Fibroblast of gingiva (primary cell): ENCODE measurements at regions not wholly inside any gene's neighbourhood (a gene's known extent, or its start where the extent isn't known, plus 50 kb on each side); places are given as distances from the start of the nearest gene placed in this dataset.

Experiments used
- DNase-seq: peaks from one replicate; pipeline ENCODE4 v3.0.0-alpha.2; 2011; ENCODE audit warnings: low read depth

DNA sequence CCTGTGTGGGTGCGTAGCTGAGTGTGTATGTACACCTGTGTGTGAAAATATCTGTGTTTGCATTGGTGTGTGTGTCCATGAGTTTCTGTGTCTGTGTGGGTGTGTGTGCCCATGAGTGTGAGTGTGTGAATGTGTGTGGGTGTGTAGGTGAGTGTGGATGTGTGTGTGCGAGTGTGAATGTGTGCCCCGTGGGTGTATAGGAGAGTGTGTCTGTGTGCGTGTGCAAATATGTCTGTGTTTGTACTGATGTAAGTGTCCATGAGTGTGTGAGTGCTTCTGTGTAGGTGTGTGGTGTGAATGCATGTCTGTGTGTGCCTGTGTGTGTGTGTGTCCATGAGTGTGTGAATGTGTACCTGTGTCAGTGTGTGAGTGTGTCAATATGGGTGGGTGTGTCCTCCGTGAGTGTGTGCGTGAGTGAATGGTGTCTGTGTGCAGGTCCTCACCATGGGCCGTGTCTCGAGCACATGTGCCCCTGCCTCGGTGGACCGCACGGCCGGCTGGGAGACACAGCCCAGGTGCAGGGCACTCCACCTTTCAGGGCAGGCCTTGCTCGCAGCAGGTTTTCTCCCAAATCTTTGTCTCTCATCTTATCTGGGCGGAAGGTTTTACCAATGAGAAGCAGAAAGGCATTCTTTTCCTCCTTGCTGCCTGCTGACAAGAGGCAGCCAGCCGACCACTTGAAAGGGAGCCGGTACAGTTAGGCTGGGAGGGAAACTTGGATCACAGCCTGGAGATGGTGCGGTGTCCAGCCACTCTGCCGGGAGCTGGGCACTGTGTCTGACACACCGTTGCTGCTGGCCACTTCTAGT lies 107.1 kb upstream of the FAM20C start:
- DNase-seq, result no peak

DNA sequence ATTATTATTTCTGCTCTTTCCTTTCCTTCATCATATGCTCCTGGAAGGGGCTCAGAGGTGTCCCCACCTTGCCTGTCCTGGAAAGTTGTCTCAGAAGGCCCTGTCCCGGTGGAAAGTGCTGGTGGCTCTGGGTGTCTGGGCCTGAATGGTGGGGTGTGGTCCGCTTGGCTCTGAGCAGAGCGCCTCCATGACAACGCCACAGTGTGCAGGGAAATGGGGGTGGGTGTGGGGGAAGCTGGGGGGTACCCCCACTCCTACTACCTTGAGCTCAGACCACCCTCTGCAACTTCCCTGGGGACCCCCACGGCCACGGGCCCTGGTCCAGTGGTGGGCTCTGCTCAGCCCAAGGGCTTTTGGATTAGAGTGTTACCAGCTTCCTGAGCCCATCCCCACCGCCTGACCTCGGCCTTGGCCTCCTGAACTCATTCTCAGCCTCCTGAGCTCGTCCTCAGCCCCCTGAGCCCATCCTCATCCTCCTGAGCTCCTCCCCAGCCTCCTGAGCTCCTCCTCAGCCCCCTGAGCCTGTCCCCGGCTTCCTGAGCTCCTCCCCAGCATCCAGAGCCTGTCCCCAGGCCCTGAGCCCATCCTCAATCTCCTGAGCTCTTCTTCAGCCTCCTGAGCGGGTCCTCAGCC lies 106.4 kb upstream of the FAM20C start:
- no peak for DNase-seq

DNA sequence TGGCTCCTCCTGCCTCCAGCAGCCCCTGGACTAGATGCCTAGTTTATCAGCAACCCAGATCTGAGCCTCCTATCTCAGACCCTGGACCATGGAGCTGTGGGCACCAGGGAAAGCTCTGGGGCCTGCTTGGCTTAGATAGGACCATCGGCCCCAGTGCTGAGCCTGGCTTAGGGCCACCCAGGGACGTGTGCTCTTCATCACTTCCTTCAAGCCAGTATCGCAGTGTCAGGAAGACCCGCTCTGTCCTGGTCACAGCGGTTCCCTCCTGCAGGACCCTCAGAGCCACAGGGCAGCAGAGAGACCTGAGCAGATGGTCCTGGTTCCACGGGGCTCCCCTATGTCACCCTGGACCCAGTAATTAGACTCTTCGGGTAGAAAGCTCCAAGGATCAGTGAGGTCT lies 105.7 kb upstream of the FAM20C start:
- no peak for DNase-seq

DNA sequence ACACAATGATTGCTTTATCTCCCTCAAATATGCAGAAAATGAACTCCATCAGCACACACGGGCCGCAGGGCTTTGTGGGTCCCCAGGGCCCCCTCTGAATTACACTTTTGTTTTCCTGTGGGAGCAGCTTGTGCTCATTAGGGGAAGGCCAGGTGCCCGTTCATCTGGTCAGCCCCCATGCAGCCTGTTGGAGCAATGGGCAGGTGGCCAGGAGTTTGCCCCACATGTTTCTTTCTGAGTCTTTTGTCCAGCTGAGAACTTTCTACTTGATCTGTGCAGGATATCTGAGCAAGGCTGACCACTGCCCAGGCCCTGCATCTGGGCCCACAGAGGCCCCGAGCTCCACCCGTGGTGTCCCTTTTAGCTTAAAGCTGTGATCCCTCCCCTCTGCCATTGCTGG lies 105.3 kb upstream of the FAM20C start:
- no peak for DNase-seq

DNA sequence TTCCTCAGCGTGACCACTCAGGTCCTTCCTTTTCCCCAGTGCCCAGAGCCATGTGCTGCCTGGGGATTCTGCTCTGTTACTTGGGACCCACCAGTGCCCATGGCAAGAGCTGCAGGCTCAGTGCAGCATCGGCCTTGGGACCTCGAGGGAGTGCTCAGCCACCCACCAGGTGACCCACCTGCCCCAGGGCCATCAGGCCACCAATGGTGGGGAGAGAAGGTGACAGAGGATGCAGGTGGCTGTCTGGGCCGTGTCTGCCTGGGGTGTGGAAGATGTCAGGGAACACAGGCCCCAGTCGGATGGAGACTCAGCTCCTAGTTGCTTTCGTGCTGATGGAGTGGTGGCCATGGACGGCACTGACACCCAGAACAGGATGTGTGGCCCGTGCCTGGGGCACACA lies 104.7 kb upstream of the FAM20C start:
- no peak for DNase-seq

DNA sequence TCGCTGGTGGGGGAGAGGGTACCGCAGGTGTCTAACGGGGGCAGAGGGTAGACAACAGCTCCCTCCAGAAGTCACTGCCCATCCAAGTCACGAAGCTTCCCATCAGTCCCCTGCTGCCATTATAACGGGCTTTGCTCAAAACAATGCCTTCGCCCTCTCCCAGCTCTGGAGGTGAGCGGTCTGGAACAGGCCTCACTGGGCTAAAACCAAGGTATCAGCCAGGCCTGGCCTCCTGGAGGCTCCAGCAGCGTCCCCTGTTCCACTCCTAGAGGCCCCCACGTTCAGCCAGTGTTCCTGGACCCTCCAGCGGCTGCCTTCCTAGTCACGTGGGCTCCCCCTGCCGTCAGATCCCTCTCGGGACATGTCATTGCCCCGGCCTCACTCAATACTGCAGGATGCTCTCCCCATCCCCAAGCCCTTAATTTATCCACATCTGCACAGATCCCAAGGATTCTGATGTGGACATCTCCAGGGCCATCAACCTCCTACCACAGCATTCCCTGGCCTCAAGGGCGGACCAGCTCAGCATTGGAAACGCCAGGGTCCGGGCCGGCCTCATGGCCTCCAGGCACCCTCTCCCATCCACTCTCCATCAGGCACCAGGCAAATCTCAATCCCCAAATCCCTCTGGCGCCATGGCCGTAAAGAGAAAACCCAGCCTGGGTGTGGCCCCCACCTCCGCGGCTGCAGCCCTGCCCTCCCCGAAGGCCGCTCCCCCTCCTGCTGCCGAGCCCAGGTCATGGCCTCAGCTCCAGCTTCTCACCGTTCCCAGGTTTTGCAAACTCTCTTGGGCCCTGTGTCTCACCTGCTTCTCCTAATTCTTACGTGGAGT lies 104.1 kb upstream of the FAM20C start:
- no peak for DNase-seq

DNA sequence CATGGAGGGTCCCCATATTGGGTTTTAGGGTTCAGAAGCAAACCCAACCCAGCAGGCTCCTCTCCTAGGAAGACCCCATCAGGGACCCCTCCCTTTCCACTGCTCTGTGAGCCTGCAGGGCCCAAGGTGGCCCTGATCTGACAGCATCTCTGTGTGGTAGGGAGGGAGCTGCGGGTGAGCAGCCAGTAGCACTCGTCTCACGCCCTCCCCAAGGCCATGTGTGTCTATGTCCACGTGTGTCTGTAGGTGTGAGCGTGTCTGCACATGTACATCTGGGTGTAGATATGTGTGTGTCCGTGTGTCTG lies 103.5 kb upstream of the FAM20C start:
- DNase-seq, result no peak

DNA sequence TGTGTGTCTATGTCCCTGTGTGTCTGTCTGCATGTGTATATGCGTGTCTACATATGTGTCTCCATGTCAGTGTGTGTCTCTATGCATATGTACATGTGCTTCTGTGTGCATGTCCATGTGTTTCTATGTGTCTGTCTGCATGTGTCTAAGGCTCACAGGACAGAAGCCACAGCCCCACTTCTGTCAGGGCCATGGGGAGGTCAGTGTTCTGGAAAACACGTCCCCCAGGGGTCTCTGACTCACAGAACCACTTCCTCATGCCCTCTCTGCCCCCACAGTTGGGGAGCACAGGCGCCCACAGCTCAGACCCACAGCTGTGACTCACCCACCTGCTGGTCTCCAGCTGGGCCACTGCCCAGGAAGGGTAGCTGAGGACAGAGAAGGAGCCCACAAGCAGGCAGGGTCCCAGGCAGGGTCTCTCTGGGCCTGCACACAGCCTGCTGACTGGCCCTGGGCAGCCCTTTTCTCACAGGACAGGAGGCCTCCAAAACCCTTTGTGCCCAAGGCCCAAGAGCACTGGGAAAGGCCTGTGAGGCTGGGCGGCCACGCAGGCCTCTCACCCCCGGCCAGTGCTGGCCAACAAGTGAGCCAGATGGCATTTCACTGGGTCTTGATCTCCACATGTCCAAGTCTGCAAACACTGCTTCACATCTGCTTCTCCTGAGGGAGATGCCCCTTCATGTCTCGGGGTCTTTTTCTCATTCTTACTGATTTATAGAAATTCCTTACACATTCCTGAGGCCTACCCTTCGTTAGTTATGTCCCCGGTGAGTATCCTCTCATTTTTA lies 102.9 kb upstream of the FAM20C start:
- peak; percentile 87 for DNase-seq

DNA sequence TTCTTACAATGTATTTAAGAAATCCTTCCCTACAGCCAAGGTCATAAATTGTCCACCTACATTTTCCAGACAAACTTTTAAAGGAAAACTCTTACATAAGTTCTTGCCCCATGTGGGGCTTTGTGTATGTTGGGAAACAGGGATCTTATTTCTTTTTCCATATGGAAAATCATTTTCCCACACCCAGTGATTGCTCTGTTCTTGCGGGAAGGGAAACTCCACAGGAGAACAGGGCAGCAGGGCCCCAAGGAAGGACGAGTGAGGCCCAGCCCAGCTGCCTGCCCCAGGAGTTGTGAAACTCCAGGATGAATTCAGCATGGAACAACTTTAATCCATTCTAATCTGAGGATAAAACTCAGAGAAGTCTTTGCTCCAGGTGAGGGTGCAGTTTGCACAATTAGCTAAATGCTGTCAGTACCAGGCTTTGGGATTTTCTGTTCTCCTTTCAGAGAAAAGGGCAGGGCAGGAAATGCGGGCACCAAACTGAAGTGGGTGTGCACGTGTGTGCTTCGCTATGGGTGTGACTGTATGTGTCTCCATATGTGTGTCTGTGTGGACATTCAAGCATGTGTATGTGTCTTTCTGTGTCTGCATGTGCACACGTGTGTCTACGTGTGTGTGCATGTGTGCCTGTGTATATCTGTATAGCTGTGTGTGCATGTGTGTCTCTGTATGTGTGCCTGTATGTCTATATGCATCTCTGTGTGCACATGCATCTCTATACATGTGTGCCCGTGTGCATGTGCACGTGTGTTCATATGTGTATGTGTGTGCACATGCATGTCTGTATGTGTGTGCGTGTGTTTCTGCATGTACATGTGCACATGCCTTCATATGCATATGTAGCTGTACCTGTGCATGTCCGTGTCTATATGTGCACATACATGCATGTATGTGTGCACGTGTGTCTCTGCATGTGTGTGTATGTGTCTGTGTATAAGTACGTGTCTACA lies 102.0 kb upstream of the FAM20C start:
- DNase-seq, result peak; percentile 70

DNA sequence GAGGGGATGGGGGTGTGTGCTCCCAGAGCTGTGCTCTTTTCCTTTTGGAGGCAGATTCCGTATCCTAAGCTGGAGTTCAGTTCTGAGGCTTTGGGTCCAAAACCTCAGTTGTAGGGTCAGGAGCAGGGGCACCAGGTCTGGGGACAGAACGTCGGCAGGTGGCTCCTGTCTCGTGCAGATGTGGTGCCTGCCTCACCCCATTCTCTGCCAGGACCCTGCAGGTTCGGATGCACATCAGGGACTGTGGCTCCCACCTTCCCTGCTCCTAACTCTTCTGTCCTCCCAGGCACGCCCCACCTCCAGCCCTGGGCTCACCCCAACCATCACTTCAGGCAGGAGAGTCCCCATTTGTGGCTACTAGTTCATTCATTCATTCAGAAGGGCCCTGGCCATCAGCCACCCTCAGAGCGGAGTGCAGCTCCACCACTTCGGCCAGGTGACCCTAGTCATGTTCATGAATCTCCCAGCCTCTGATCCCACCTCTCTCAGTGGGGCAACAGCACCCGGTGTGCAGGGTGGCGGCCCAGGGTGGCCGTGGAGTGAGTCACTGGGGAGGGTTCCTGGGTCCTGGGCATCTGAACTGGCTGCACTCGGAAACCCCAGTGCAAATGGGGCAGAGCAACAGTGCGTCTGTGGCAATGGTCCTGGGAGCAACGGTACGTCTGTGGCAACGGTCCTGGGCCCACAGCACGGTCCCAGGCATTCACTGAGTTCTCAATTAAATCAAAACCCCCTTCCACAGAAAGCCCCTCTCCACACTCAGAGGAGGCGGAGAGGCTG lies 100.8 kb upstream of the FAM20C start:
- no peak for DNase-seq

DNA sequence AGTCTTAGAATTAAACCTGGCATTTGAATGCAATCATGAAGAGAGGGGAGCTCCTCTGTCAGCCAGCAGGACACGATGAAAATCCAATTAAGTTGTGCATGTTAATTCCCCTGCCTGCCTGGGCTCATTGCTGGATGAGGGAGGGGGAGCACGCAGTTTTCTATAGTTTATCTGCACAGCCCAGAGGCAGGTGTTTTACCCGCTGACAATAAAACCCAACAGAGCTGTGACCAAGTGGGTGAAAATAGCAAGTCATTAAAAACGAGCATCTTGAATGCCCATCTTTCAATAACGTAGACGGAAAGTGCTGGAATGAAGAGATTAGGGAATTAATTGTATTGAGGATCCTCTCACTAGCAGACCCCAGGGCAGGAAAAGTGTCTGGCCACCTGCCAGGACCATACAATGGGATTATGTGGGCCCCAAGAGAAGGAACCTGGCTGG lies 100.1 kb upstream of the FAM20C start:
- DNase-seq, result no peak

DNA sequence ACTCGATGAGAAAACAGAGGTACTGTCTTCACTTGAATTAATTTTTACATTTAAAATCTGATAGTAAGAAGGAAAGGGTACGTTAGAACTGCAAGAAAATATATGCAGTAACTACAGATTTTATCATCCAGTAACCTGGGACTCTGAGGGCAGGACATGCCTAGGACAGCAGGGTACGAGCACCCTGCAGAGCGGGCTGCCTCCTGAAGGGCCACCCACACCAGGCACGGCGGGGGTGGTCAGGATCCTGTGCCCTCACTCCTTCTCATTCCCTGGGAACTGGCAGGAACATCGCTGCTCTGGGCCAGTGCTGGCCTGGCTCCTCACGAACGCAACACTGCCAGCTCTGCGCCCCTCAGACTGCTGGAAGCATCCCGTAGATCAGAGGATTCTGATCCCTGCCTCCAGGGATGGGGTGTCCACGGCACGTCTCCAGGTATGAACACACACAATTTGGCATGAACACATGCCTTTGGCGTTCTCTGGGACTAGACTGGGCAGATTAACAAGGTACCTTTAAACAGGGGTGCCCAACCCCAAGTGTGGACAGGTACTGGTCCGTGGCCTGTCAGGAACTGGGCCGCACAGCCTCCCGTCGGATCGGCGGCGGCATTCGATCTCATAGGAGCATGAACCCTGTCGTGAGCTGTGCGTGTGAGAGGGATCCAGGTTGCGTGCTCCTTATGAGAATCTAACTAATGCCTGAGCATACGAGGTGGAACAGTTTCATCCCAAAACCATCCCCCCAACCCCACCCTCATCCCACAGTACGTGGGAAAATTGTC lies 99.3 kb upstream of the FAM20C start:
- DNase-seq, result no peak

DNA sequence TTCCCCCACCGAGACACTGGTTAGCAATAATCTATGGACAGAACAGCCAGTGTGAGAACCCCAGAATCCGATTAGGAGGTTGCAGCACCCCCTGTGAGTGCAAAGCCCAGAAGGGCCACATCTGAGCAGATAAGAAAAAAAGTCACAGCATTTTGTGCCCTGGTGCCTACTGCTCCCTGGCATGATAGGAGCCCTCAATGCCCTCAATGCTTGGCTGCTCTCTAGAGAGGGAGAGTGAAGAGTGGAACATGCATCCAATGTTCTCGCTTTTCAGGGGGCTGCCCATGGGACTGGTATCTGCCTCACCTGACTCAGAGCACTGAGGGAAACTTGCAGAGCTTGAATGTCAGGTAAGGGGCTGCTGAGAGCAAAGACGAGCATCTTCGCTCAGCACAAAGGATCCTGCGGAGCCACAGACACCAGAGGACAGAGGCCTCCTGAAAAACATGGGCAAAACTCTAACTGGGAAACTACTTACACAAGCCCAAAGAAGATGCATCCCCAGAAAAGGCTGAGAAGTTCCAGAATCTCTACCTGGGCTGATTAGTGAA lies 98.0 kb upstream of the FAM20C start:
- no peak for DNase-seq

DNA sequence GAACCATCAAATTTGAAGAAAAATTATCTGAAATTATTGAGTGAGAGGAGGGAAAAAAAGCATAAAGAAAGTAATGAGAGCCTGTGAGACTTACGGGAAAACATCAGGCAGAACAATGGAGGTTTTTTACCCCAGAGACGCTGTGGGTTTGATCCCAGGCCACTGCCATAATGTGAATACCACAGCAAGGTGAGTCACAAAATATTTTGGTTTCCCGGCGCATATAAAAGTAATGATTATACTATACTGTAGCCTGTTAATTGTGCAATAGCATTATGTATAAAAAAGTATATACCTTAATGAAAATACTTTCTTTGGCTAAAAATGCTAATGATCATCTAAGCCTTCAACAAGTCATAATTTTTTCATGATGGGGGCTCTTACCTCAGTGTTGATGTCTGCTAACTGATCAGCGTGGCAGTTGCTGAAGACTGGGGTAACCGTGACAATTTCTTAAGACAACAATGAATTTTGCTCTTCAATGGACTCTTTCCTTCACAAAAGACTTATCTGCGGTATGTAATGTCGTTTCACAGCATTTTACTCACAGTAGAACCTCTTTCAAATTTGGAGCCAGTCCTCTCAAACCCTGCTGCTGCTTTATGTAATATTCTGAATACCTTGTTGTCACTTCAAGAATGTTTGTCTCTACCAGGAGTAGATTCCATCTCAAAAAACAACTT lies 97.0 kb upstream of the FAM20C start:
- DNase-seq, result no peak

DNA sequence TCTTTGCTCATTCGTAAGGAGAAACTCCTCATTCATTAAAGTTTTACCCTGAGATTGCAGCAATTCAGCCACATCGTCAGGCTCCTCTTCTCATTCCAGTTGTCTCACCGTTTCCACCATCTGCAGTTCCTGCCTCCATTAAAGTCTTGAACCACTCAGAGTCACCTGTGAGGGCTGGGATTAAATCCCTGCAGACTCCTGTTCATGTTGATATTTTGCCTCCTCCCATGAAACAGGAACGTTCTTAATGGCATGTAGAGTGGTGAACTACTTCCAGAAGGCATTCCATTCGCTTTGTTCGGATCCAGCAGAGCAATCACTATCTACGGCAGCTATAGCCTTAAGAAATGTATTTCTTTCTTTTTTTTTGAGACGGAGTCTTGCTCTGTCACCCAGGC lies 96.5 kb upstream of the FAM20C start:
- DNase-seq, result no peak

DNA sequence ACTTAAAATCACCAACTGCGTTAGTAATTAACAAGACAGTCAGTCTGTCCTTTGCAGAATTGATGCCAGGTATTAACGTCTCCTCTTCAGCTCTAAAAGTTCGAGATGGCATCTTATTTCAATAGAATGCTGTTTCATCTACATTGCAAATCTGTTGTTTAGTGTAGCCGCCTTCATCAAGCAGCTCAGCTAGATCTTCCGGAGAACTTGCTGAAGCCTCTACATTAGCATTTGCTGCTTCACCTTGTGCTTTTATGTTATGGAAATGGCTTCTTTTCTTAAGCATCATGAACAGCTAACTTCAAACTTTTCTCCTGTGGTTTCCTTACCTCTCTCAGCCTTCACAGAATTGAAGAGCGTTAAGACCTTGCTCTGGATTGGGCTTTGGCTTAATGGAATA lies 95.5 kb upstream of the FAM20C start:
- no peak for DNase-seq

DNA sequence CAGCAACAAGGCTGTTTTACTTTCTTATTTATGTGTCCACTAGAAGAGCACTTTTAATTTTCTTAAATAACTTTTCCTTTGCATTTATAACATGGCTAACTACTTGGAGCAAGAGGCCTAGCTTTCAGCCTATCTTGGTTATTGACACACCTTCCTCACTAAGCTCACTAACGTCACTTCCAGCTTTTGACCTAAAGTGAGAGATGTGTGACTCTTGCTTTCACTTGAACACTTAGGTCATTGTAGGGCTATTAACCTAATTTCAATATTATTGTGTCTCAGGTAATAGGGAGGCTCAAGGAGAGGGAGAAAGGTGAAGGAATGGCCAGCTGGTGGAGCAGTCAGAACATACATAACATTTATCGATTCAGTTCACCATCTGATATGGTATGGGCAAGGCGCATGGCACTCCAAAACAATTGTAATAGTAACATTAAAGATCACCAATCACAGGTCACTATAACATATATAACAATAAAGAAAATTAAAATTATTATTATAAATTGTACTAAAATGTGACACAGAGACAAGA lies 95.0 kb upstream of the FAM20C start:
- no peak for DNase-seq
